GM18873 (cell line): ENCODE measurements at regions not wholly inside any gene's neighbourhood (a gene's known extent, or its start where the extent isn't known, plus 50 kb on each side); places are given as distances from the start of the nearest gene placed in this dataset.
"Not testable (repeated sequence)": the region's sequence is repeated elsewhere in the genome, so short reads cannot be mapped to it uniquely, and the experiment has no call there.

Source experiments
- ATAC-seq: cut with Tn5 transposase; IDR thresholded peaks from one replicate; pipeline ENCODE4 v1.9.1; 2021; ENCODE audit warnings: mild to moderate bottlenecking, moderate library complexity, moderate number of reproducible peaks; ENCODE audit not compliant: unreplicated experiment, low FRiP score

DNA sequence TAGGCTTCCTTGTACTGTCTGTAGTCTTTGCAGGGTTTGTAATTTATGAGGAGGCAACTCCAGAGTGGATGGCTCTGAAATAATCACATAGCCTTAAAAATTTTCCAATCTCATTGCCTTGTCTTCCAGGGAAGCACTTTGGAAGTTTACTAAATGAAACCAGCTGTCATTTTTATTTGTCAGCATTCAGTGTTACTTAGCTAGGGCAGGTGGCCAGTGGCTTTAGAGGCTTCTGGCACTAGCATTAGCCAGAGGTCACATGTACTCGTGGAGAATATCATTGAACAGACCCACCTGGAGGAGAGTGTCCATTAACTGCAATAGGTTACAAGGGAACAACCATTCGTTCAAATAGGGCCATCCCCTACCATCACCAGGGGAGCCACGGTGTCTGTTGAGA, 160.3 kb upstream of the SLC28A3 start:
- ATAC-seq = no peak

DNA sequence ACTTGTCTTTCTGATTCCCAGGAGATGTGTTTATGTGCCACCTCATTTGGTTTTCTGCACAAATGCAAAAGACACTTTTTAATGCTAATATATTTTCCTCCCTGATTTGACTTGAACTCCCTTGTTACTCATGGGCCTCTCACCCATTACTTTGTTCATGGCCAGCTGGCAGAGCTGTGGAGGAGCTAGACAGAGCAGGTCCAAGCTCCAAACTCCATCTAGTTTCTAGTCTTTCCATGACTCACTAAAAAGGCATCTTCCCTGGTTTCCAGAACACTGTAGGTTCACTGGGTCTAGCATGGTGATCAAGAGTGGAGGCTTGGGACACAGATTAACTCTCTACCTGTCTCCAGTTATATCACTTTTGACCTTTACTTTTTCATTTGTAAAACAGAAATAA, 161.0 kb upstream of the SLC28A3 start:
- no peak for ATAC-seq

DNA sequence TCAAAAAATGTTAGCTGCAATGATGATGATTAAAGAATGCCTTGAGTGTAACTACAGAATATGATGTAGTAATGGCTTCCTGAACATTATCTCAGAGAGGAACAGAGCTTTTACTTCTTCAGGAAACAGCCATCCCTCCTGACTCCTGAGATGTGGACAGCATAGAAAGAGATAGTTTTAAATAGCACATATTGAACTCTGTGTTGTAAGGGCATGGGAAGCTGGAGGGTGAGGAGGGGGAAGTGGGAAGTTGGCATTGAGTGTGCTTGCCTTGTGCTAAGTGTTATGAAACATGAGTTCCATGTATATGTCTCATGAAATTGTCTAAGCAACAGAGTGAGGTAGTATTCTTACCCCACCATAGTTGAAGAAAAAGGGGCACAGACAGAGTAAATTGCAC, 161.5 kb upstream of the SLC28A3 start:
- ATAC-seq = no peak

DNA sequence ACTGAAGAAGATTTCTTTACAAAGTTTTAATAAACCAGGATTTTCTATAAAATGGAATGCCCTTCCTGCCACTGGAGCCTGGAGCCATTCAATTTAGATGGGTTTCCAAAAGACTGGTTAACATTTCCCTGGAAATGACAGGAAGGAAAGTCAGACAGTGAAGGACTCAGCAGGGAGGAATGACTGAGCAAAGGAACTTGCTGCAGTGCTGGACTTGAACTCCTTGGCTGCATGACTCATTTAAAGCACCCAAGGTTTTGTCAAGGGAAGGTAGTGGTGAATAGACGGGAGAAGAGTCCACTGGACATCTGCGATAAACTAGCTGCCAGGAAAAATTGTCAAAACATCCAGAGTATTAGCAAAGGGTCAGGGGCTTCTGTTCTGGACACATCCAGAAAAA, 163.8 kb upstream of the SLC28A3 start:
- ATAC-seq = no peak

DNA sequence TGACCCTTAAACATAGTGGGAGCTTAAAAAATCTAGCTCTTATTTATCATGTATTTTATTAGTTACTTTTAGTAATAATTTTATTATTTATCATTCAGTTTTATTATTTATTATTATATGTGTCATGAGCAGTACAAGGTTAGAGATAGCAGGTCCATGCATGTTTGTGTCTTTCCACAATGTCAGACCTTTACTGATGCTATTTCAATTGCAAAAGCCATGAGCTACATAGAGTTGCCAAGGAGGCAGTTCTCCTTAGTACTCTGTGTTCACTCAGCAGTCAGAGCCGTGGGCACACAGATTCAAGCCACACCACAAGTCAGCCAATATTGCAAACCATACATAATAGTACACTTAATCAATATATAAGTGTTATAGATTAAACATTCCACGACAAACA, 157.9 kb upstream of the NTRK2 start:
- no peak for ATAC-seq

DNA sequence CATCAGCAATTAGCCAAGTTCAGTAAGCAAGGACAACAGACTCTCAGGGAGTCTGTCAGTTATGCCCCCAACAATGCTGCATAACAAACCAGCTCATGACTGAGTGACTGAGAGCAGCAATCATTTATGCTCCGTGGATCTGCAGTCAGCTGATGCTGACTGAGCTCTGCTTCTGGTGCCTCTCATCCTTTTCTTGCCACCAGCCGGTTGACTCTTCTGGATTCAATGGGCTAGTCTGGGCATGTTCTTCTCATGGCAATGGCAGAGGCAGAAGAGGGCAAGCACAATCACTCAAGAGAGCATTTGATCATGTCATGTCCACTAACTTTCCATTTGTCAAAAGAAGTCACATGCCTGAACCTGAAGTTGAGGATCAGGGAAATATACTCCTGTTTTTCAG, 157.0 kb upstream of the NTRK2 start:
- no peak for ATAC-seq

DNA sequence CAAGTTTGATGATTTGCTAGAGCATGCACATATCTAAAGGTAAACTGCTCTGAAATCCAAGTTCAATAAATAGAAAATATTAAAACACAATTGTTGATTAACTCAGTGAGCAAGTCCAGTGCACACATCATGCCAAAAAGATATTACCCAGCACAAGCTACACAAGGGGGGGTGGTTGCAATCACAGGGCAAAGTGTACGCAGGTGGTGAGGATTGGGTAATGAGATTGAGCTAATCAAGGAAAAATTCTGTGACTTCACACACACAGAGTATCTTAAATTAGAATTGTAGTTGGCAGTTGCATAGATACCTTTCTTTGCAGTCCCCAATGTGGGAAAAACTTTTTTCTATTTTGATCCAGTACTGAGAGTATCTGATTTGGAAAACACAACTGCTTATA, 156.1 kb upstream of the NTRK2 start:
- ATAC-seq = no peak

DNA sequence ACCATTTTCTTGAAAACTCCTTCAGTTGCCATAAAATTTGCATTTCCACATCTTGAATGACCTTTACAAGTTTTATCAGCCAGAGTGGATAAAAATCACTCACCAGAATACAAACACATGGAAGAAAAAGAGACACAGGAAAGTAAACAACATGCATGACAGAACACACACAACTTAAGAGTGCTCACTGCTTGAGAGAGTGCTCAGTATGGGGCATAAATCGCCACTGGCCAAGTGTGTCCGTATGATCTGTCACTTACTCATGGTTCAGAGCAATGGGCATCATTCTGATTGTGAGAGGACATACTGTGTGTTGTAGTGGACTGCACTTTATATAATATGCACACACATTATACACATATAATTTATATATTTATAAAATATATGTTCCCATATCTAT, 155.6 kb upstream of the NTRK2 start:
- no peak for ATAC-seq

DNA sequence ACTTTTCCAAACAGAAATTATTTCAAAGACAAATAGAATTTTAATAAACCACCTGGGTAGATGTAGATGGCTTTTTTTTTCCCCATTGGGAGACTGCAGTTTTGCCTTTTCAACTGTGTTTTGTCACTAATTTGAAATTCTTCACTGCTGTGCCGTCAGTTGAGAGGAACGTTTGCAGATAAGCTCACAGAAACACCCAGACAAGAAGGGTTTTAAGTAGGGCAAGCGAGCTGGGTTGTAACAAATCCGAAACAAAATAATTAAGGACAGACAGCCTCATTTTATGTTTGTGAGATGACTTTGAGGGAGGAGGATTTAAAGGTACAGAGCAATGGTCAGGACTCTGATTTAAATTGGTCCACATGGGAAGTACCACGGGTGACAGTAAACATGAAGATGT, 155.1 kb upstream of the NTRK2 start:
- no peak for ATAC-seq

DNA sequence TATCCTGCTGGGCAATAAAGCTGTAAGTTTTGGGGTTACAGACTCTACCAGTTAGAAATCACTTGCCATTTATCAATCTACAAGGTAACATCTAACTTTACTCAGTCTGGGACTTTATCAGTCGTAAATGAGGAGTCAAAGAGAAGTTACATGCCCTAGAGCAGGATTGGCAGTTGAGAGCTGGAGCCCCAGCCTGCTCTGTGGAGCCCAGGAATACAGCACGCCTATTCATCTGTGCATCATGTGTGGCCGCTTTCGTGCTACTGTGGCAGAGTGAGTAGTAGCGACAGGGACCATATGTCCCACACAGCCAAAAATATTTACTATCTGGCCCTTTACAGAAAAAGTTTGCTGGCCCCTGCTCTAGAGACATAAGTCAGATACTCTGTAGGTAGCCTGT, 152.5 kb upstream of the NTRK2 start:
- no peak for ATAC-seq

DNA sequence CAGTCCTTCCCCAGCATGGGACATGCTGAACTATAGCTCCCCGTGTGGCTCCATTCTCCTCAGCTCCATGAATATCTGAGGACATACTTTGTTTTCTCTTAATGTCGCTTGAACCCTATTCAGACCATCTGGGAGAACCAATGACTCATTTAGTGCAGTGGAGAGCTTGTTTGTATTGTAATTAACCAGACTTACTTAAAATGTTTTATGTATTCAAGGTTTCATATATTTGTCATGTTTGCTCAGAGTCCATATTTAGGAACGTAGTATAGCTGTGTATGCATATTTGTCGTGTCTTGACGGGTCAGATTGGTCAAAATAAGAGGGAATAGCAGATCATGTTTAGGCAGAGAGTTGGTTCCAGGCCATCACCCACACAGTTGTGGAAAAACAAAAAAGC, 150.1 kb upstream of the NTRK2 start:
- no peak for ATAC-seq

DNA sequence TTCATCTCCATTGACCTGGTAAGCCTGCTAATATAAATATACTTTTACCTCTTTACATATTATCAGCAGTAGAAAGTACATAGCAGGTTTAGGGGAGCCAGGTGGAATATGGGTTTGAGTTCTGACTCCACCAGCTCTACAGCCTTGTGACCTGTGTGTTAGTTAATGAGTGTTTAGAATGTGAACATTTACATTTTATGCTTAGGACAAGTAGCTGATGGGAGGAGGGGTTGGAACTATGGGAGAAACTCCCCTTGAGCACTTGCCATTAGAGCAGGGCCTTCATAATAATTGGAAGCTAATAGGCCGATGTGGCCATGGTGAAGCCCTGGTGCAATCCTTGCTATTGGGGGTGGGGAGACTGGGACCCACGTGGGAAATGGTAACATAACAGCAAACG, 148.3 kb upstream of the NTRK2 start:
- ATAC-seq = no peak

DNA sequence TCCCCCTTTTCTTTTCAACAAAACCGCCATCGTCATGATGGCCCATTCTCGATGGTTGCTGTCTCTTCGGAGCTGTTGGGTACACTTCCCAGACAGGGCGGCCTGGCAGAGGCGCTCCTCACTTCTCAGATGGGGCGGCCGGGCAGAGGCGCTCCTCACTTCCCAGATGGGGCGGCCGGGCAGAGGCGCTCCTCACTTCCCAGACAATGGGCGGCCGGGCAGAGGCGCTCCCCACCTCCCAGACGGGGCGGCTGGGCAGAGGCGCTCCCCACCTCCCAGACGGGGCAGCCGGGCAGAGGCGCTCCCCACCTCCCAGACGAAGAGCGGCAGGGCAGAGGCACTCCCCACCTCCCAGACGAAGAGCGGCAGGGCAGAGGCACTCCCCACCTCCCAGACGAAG, 143.3 kb upstream of the NTRK2 start:
- ATAC-seq = not testable (repeated sequence)

DNA sequence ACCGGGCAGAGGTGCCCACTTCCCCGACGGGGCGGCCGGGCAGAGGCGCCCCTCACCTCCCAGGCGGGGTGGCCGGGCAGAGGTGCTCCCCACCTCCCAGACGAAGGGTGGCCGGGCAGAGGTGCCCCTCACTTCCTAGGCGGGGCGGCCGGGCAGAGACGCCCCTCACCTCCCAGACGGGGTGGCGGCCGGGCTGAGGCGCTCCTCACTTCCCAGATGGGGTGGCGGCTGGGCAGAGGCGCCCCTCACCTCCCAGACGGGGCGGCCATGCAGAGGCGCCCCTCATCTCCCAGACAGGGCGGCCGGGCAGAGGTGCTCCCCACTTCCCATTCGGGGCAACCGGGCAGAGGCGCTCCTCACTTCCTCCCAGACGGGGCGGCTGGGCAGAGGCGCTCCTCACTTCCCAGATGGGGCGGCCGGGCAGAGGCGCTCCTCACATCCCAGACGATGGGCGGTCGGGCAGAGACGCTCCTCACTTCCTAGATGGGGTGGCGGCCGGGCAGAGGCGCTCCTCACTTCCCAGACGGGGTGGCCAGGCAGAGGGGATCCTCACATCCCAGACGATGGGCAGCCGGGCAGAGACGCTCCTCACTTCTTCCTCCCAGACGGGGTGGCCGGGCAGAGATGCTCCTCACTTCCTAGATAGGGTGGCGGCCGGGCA, 142.3 kb upstream of the NTRK2 start:
- not testable (repeated sequence) for ATAC-seq

DNA sequence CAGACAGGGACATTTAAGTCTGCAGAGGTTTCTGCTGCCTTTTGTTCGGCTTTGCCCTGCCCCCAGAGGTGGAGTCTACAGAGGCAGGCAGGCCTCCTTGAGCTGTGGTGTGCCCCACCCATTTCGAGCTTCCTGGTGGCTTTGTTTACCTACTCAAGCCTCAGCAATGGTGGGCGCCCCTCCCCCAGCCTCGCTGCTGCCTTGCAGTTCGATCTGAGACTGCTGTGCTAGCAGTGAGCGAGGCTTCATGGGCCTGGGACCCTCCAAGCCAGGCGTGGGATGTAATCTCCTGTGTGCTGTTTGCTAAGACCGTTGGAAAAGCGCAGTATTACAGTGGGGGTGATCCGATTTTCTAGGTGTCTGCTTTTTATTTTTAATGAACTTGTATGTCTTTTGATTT, 133.6 kb upstream of the NTRK2 start:
- not testable (repeated sequence) for ATAC-seq

DNA sequence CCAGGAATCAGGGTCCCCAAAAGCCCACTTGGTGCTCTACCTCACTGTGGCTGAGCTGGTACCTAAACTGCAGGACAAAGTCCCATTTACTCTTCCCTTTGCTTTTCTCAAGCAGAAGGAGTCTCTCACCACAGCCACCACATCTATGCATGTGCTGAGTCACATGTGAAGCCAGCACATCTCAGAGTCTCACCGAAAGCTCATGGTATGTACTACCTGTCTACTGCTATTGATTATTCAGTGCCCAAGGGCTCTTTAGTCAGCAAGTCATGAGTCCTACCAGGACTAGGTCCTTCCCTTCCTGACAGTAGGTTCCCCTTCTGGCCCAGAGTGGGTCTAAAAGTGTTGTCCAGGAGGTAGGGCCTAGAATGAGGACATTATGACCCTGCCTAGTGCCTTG, 130.7 kb upstream of the NTRK2 start:
- no peak for ATAC-seq

DNA sequence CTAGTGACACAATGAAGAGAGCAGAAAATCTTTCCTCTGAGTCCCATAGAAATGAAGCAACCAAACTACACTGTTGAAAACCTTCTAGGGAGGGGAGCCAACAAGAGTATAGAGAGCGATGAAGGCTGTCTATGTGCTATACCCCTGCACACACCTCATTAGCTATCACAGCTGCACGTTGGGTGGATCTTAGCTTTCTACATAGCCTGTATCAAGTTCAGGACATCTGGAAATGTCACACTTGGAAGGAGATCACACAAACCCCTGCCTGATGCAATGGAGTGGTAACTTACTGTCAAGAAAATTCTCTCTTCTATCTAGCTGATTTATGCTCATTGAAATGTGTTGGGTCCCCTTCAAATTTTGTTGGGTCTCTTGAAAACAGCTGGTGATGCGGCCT, 127.0 kb upstream of the NTRK2 start:
- ATAC-seq = no peak

DNA sequence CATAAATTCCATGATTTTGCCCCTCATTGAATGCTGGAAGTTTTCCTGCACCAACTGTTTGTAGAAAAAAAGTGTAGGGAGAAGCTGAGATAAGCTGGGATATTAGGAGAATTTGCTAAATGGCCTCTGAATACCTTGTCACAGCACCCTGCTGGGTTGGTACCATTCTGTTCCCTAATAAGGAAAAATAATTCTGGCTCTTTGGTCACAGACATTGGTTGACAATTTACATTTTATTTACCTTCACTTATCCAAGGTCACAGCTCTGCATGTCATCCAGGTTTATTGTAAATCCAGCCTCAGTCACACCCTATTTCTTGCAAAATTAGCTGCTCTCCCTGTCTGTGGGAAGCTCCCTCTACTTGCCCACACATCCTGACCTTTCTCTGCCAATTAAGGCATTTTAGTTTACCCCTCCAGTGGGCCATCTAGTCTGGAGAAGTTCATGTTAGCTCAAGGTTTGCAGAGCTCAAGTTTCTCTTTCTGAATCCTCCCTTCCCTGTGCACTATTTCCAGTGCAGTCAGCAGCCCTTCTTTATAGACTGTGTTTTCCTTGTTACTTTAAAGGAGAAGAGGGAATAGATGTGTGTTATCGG, 115.4 kb upstream of the NTRK2 start:
- no peak for ATAC-seq

DNA sequence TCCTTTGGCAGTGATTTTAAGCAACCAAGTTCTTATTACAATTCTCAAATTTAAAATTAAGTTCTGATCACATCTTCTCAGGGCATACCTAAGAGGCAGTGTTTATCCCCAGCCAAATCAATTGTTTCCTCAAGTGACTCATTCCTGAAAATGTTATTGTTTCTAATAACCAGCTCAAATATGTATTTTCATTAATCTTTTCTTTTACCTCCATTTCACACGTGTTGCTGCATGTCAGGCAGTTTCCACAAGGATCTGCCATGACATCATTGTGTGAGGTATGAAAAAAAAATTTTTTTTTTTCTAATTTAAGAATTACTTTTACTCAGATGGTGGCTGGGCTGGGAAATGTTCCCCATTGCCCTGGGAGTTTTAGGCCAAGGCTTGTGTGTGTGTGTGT, 113.0 kb upstream of the NTRK2 start:
- no peak for ATAC-seq

DNA sequence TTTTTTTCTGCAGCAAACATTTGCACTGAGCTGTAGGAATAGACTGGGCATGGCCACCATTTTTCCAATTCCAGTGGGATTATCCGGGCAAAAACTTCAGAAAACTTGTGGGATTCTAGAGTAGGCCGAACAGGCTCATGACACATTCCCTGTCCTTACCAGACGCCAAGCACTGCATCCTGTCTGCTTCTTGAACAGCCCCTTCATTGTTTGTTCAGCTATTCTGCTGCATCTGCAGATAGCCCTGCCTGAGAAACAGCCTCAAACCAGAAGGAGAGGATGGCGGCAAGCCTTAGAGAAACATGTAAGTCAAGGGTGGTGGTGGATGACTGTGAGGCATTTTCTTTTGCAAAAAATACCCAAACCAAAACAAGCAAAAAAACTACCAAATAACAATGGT, 111.8 kb upstream of the NTRK2 start:
- no peak for ATAC-seq

DNA sequence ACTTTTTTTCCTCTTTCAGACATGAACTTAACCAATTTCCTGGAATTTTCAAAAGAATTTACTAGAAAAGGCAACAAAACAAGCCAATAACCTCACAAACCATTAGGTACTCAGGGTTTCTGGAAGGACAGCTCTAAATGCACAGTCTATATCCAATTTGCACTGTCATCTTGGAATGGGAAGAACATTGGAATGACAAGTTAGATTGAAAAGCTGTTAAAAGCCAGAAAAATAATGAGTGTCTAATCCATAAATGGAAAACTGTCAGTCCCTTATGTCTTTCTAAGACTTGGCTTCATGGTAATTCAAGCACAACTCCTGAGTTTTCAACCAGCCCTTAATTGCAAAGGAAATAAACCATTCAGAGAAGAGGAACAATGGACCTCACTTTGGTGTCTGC, 105.8 kb upstream of the NTRK2 start:
- ATAC-seq = no peak

DNA sequence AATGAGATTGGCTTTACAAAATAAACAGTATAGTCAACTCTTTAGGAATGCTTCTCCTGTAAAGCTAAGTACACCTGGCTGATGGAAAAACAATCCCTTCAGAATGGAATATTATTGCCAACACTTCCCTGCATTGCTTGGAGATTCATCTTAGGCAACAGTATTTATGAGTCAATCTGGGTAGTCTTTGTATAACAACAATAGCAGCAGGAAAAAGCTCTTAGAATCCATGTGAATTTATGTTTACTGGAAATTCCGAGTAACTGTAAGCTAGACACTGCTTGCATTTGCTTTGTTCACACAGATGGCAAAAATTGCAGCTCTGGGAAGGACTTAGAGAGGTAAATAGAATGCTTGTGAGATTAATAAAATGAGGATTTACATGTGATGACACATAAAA, 101.7 kb upstream of the NTRK2 start:
- ATAC-seq = no peak
